ENCODE measurements at regions not wholly inside any gene's neighbourhood (a gene's known extent, or its start where the extent isn't known, plus 50 kb on each side); places are given as distances from the start of the nearest gene placed in this dataset.

GRCh38 chr12:23259558-23259957 is 634.6 kb downstream of the ETNK1 start:
- TF ChIP-seq, protein P1, sequence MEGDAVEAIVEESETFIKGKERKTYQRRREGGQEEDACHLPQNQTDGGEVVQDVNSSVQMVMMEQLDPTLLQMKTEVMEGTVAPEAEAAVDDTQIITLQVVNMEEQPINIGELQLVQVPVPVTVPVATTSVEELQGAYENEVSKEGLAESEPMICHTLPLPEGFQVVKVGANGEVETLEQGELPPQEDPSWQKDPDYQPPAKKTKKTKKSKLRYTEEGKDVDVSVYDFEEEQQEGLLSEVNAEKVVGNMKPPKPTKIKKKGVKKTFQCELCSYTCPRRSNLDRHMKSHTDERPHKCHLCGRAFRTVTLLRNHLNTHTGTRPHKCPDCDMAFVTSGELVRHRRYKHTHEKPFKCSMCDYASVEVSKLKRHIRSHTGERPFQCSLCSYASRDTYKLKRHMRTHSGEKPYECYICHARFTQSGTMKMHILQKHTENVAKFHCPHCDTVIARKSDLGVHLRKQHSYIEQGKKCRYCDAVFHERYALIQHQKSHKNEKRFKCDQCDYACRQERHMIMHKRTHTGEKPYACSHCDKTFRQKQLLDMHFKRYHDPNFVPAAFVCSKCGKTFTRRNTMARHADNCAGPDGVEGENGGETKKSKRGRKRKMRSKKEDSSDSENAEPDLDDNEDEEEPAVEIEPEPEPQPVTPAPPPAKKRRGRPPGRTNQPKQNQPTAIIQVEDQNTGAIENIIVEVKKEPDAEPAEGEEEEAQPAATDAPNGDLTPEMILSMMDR (conservative IDR thresholded peaks at IDR 0.05; ENCODE audit: low read length) = no peak
- TF ChIP-seq EZH2phosphoT487 (IDR thresholded peaks at IDR 0.05; ENCODE audit: borderline replicate concordance, low read depth, low read length) = no peak
